Upper lobe of left lung (tissue), 6 donors: ENCODE measurements at regions not wholly inside any gene's neighbourhood (a gene's known extent, or its start where the extent isn't known, plus 50 kb on each side); places are given as distances from the start of the nearest gene placed in this dataset.

Experiments
- ATAC-seq, 2 donors: fragments of 200-7000 bp; cut with Tn5 transposase; one replicate each; pipeline ENCODE4 v1.9.1; 2022; ENCODE audit warnings: mild to moderate bottlenecking in 2 of 2, moderate library complexity in 2 of 2; ENCODE audit not compliant: low FRiP score in 2 of 2
- DNase-seq, 2 donors: peaks; one replicate each; pipeline ENCODE4 v3.0.0-alpha.2; 2019 to 2020
- H3K27ac ChIP-seq, 4 donors: fragments of 200-600 bp; sonication (generic); one replicate each; pipeline ENCODE4 v1.5.1; 2016 to 2019
- H3K27me3 ChIP-seq, 4 donors: fragments of 200-600 bp; sonication (generic); one replicate each; pipeline ENCODE4 v1.5.1; 2017 to 2019
- H3K36me3 ChIP-seq, 4 donors: fragments of 200-600 bp; sonication (generic); one replicate each; pipeline ENCODE4 v1.5.1; 2016 to 2019
- H3K4me1 ChIP-seq, 4 donors: fragments of 200-600 bp; sonication (generic); one replicate each; pipeline ENCODE4 v1.5.1; 2018 to 2019
- H3K4me3 ChIP-seq, 4 donors: fragments of 200-600 bp; sonication (generic); one replicate each; pipeline ENCODE4 v1.5.1; 2017 to 2019; ENCODE audit warnings: mild to moderate bottlenecking in 2 of 4, moderate library complexity in 1 of 4
- H3K9me3 ChIP-seq, 4 donors: fragments of 200-600 bp; sonication (generic); one replicate each; pipeline ENCODE4 v1.5.1; 2018 to 2019
- CTCF ChIP-seq, 6 experiments: fragments of 450-650 bp in 4 of 6; fragments of 200-600 bp in 2 of 6; sonication (generic) in 2 of 6; IDR thresholded peaks; one replicate each; pipeline ENCODE4 v1.5.1; 2016 to 2019; ENCODE audit warnings: antibody characterized with exemption in 6 of 6
- EP300 ChIP-seq, 4 donors: sonication (generic); formaldehyde crosslinking; IDR thresholded peaks; one replicate each; pipeline ENCODE4 v1.5.1; 2017; ENCODE audit warnings: antibody characterized with exemption in 4 of 4, control low read depth in 2 of 4
- POLR2A ChIP-seq, 4 donors: fragments of 450-650 bp; IDR thresholded peaks; one replicate each; pipeline ENCODE4 v1.5.1; 2016 to 2017; ENCODE audit warnings: antibody characterized with exemption in 4 of 4, mild to moderate bottlenecking in 2 of 4
- POLR2AphosphoS5 ChIP-seq, 2 donors: sonication (generic); formaldehyde crosslinking; IDR thresholded peaks; one replicate each; pipeline ENCODE4 v1.5.1; 2017; ENCODE audit warnings: antibody characterized with exemption in 2 of 2
- WGBS, 2 donors: methylation state at CpG; one replicate each; pipeline ENCODE4 v1.1.5; 2017 to 2018; 5-methylcytosine and 5-hydroxymethylcytosine counted together
- donor health status: DM: no; HTN: no; CAD: no; lungs with moderate emphysema.
- donor health status: DM: no; HTN: yes; CAD: no; lungs with severe emphysema.

- H3K4me3 ChIP-seq, result no peak overlapping the region
- ATAC-seq, result no peak
- no peak for TF ChIP-seq EP300 (IDR thresholded peaks at IDR 0.05)
- no peaks in the 10 kb centered on the region for H3K9me3 ChIP-seq
- H3K4me1 ChIP-seq, result peaks cover 7 to 15% (median 14%) of the 10 kb centered on the region in 4 donors
- no peak for DNase-seq
- H3K36me3 ChIP-seq, result no peaks in the 10 kb centered on the region
- H3K27me3 ChIP-seq, result no peaks in the 10 kb centered on the region
- WGBS, 2 donors, result 90 to 98% methylated on average over 4 of the region's 4 CpGs
- H3K27ac ChIP-seq, result no peak overlapping the region
Observed at GRCh38 chr10:3882855-3883254, 97.8 kb upstream of the KLF6 start.

- H3K9me3 ChIP-seq, result no peaks in the 10 kb centered on the region
- no peaks in the 10 kb centered on the region for H3K36me3 ChIP-seq
- no peak for TF ChIP-seq POLR2A (IDR thresholded peaks at IDR 0.05)
- peak in 2 of 4 donors; percentile 46 to 67 for TF ChIP-seq EP300 (IDR thresholded peaks at IDR 0.05)
- no peak for TF ChIP-seq CTCF (IDR thresholded peaks at IDR 0.05)
- TF ChIP-seq POLR2AphosphoS5 (IDR thresholded peaks at IDR 0.05), result peak in 1 of 2 donors; percentile 21
- peak overlapping the region in 3 of 4 donors; percentile 35 to 56 (median 41) for H3K27ac ChIP-seq
- no peak overlapping the region for H3K4me3 ChIP-seq
- 70 to 76% methylated on average over 3 of the region's 3 CpGs for WGBS, 2 donors
- peak in 1 of 2 donors; percentile 78 for ATAC-seq
- H3K27me3 ChIP-seq, result no peaks in the 10 kb centered on the region
- H3K4me1 ChIP-seq, result peaks cover 8 to 14% (median 9%) of the 10 kb centered on the region in 4 donors
- peak in 1 of 2 donors; percentile 35 for DNase-seq
Observed at GRCh38 chr10:3881622-3882021, 96.6 kb upstream of the KLF6 start.

GRCh38 chr10:3879073-3879472, 94.1 kb upstream of the KLF6 start:
- H3K27ac ChIP-seq, result peak overlapping the region in 1 of 4 donors; percentile 14
- WGBS, 2 donors, result 67 to 85% methylated on average over 5 to 8 of the region's 8 CpGs
- peaks cover 8 to 20% (median 13%) of the 10 kb centered on the region in 4 donors for H3K4me1 ChIP-seq
- H3K27me3 ChIP-seq, result no peaks in the 10 kb centered on the region
- ATAC-seq (no peak), DNase-seq (no peak)
- H3K4me3 ChIP-seq, result no peak overlapping the region
- no peaks in the 10 kb centered on the region for H3K36me3 ChIP-seq
- TF ChIP-seq CTCF (IDR thresholded peaks at IDR 0.05), result no peak
- TF ChIP-seq POLR2AphosphoS5 (IDR thresholded peaks at IDR 0.05), result no peak
- TF ChIP-seq EP300 (IDR thresholded peaks at IDR 0.05), result no peak
- no peak for TF ChIP-seq POLR2A (IDR thresholded peaks at IDR 0.05)
- no peaks in the 10 kb centered on the region for H3K9me3 ChIP-seq

GRCh38 chr10:3877211-3878000, 92.4 kb upstream of the KLF6 start:
- Histone ChIP-seq H3K36me3 (no peaks in the 10 kb centered on the region), H3K27me3 (no peaks in the 10 kb centered on the region), H3K4me1 (peaks cover 9 to 20% (median 14%) of the 10 kb centered on the region in 4 donors), H3K4me3 (no peak overlapping the region), H3K27ac (peak overlapping the region; percentile 1 to 69 (median 30)), H3K9me3 (no peaks in the 10 kb centered on the region)
- no peak for DNase-seq
- WGBS, 2 donors, result 63 to 80% methylated on average over 4 of the region's 4 CpGs
- ATAC-seq, result peak in 1 of 2 donors; percentile 7
- no peak for TF ChIP-seq POLR2A (IDR thresholded peaks at IDR 0.05)
- TF ChIP-seq EP300 (IDR thresholded peaks at IDR 0.05), result no peak
- no peak for TF ChIP-seq POLR2AphosphoS5 (IDR thresholded peaks at IDR 0.05)
- no peak for TF ChIP-seq CTCF (IDR thresholded peaks at IDR 0.05)

GRCh38 chr10:3876350-3876962, 91.4 kb upstream of the KLF6 start:
- ATAC-seq (no peak), DNase-seq (no peak)
- peak overlapping the region in 3 of 4 donors; percentile 1 to 69 (median 31) for H3K27ac ChIP-seq
- TF ChIP-seq POLR2AphosphoS5 (IDR thresholded peaks at IDR 0.05) (no peak), CTCF (IDR thresholded peaks at IDR 0.05) (no peak), EP300 (IDR thresholded peaks at IDR 0.05) (no peak), POLR2A (IDR thresholded peaks at IDR 0.05) (no peak)
- H3K4me3 ChIP-seq, result no peak overlapping the region
- no peaks in the 10 kb centered on the region for H3K36me3 ChIP-seq
- H3K27me3 ChIP-seq, result no peaks in the 10 kb centered on the region
- WGBS, 2 donors, result 88 to 89% methylated on average over 8 of the region's 8 CpGs
- H3K9me3 ChIP-seq, result no peaks in the 10 kb centered on the region
- peaks cover 9 to 20% (median 14%) of the 10 kb centered on the region in 4 donors for H3K4me1 ChIP-seq
